Heart left ventricle (tissue), 16 donors: ENCODE measurements at regions not wholly inside any gene's neighbourhood (a gene's known extent, or its start where the extent isn't known, plus 50 kb on each side); places are given as distances from the start of the nearest gene placed in this dataset.
A peak's percentile ranks its signal among the peaks of the same experiment; 100 is the strongest.

Experiments used
- ATAC-seq, 4 donors: fragments of 200-7000 bp; cut with Tn5 transposase; one replicate each; pipeline ENCODE4 v1.9.1; 2020 to 2022; ENCODE audit warnings: moderate library complexity in 4 of 4, mild to moderate bottlenecking in 3 of 4, moderate number of reproducible peaks in 1 of 4
- DNase-seq, 5 donors: peaks; one replicate each; pipeline ENCODE4 v3.0.0-alpha.2; 2020
- H3K27ac ChIP-seq, 12 donors: fragments of 200-600 bp; sonication (generic) in 4 of 12; one replicate each; pipeline versions ENCODE4 v1.5.0 to v1.8.0; 2016 to 2022; ENCODE audit warnings: mild to moderate bottlenecking in 2 of 12
- H3K27me3 ChIP-seq, 9 donors: fragments of 200-600 bp; sonication (generic) in 2 of 9; one replicate each; pipeline versions ENCODE4 v1.5.1 to v1.8.0; 2016 to 2022; ENCODE audit warnings: mild to moderate bottlenecking in 3 of 9
- H3K36me3 ChIP-seq, 9 donors: fragments of 200-600 bp; sonication (generic) in 2 of 9; one replicate each; pipeline versions ENCODE4 v1.5.0 to v1.8.0; 2018 to 2022; ENCODE audit warnings: mild to moderate bottlenecking in 2 of 9
- H3K4me1 ChIP-seq, 12 donors: fragments of 200-600 bp; sonication (generic) in 4 of 12; one replicate each; pipeline versions ENCODE4 v1.5.0 to v1.8.0; 2016 to 2022; ENCODE audit warnings: mild to moderate bottlenecking in 3 of 12
- H3K4me3 ChIP-seq, 12 donors: fragments of 200-600 bp; sonication (generic) in 4 of 12; one replicate each; pipeline versions ENCODE4 v1.5.0 to v1.8.0; 2017 to 2022; ENCODE audit warnings: mild to moderate bottlenecking in 9 of 12, moderate library complexity in 4 of 12
- H3K9me3 ChIP-seq, 12 donors: fragments of 200-600 bp; sonication (generic) in 4 of 12; one replicate each; pipeline versions ENCODE4 v1.5.0 to v1.8.0; 2016 to 2022; ENCODE audit warnings: mild to moderate bottlenecking in 1 of 12
- CTCF ChIP-seq, 12 donors: fragments of 200-600 bp; sonication (generic) in 4 of 12; IDR thresholded peaks; one replicate each; pipeline versions ENCODE4 v1.5.0 to v1.8.0; 2018 to 2022; ENCODE audit warnings: antibody characterized with exemption in 12 of 12, mild to moderate bottlenecking in 5 of 12
- POLR2A ChIP-seq, 2 donors: fragments of 450-650 bp; IDR thresholded peaks; one replicate each; pipeline ENCODE4 v1.6.1; 2017; ENCODE audit warnings: antibody characterized with exemption in 2 of 2, mild to moderate bottlenecking in 2 of 2, moderate library complexity in 2 of 2
- WGBS, 4 donors: extraction: QIAGEN DNeasy Blood & Tissue Kit in 2 of 4; methylation state at CpG; one replicate each; pipeline versions ENCODE4 v1.1.5 to v1.1.7; 2013 to 2018; 5-methylcytosine and 5-hydroxymethylcytosine counted together
- intact Hi-C, 10 donors: fragments of 100-400 bp; cut with DNase I; formaldehyde crosslinking; loops; one replicate each; pipeline versions ENCODE4 v1.11.1 to v1.14.2; 2022
- donor health status: ischemic (EF 13 %, LVEDD 7.1; RV severe dilation, severe dysfunction).
- donor health status: healthy with polysubstance abuse.
- donor health status: DM: no; HTN: yes; CAD: no.
- donor health status: DM: no; HTN: no; CAD: no.
- donor health status: ischemic (EF 25% LVEDD 6.9; RV normal size, moderate dysfunction).
- donor health status: ischemic (EF 25% LVEDD 5.7; RV mildly dilated, moderate dysfunction).
- donor health status: healthy.
- donor health status: DM: yes; HTN: yes; CAD: no.
- donor health status: ischemic (EF 35%, LVEDD 5.7; RV mildly dilated, moderate dysfunction).
- donor health status: nonischemic (EF 11% LVEDD 7.7; RV severe dilation, severe dysfunction).
- donor health status: DM: yes; HTN: yes; CAD: no.
- donor health status: PGD.
- donor health status: ischemic (EF 29% LVEDD 5.4; RV normal size, mild dysfunction).
- donor health status: nonischemic (EF 23%, LVEDD 6.1; RV moderate dilation, normal function).

GRCh38 chr2:217077831-217078407 is 218.1 kb upstream of the TNP1 start:
- no peaks in the 10 kb centered on the region for H3K9me3 ChIP-seq
- ATAC-seq, result no peak
- H3K36me3 ChIP-seq, result no peaks in the 10 kb centered on the region
- H3K4me1 ChIP-seq, result peaks cover 0 to 32% (median 19%) of the 10 kb centered on the region in 12 donors
- H3K27me3 ChIP-seq, result no peaks in the 10 kb centered on the region
- intact Hi-C loops, result loop anchor here in 1 of 10 donors (10.0 kb wide), 1 partner anchor 197 kb away; no protein-coding TSS in a partner anchor
- TF ChIP-seq POLR2A (IDR thresholded peaks at IDR 0.05) (no peak), CTCF (IDR thresholded peaks at IDR 0.05) (no peak)
- H3K27ac ChIP-seq, result peak overlapping the region in 1 of 12 donors; percentile 6
- no peak for DNase-seq
- 94 to 100% (median 98%) methylated on average over 1 of the region's 1 CpG for WGBS, 4 donors
- H3K4me3 ChIP-seq, result no peak overlapping the region

DNA sequence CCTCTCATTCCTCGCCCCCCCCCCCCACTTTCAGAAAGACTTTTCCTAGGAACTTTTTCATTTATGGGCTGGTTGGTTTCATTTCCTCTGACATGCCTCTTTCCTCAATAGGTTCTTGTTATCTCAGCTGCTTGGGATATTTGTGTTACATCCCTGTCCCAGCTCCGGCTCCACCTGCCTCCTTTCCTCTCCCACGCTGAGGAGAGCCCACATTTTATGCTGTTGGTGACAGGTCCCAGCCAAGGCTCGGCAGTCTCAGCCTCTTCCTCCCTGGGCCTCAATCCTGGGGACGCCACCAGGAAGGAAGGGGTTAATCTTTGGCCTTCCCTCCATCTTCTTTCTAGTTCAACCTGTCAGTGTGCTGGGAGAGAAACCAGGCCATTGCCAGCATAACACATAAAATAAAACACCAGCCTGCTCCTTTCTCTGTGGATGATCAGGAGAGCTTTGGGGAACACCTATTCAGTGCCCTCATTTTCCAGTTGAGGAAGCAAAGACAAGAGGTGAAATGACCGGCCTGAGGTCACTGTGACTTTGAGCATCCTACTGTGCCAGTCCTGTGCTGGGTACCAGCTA is 216.9 kb upstream of the TNP1 start:
- Histone ChIP-seq H3K9me3 (no peaks in the 10 kb centered on the region), H3K27me3 (no peaks in the 10 kb centered on the region), H3K4me3 (no peak overlapping the region), H3K27ac (peak overlapping the region in 3 of 12 donors; percentile 6 to 46 (median 34)), H3K36me3 (no peaks in the 10 kb centered on the region), H3K4me1 (peaks cover 0 to 32% (median 19%) of the 10 kb centered on the region in 12 donors)
- no peak for DNase-seq
- intact Hi-C loops, result loop anchor here in 1 of 10 donors (10.0 kb wide), 1 partner anchor 198 kb away; no protein-coding TSS in a partner anchor
- 71 to 84% (median 82%) methylated on average over 6 of the region's 6 CpGs for WGBS, 4 donors
- TF ChIP-seq CTCF (IDR thresholded peaks at IDR 0.05) (no peak), POLR2A (IDR thresholded peaks at IDR 0.05) (no peak)
- no peak for ATAC-seq

- intact Hi-C loops, result loop anchor here in 1 of 10 donors (10.0 kb wide), 1 partner anchor 199 kb away; no protein-coding TSS in a partner anchor
- no peaks in the 10 kb centered on the region for H3K9me3 ChIP-seq
- ATAC-seq (no peak), DNase-seq (no peak)
- 74 to 84% (median 81%) methylated on average over 3 of the region's 3 CpGs for WGBS, 4 donors
- H3K36me3 ChIP-seq, result no peaks in the 10 kb centered on the region
- no peak overlapping the region for H3K4me3 ChIP-seq
- H3K27me3 ChIP-seq, result no peaks in the 10 kb centered on the region
- H3K4me1 ChIP-seq, result peaks cover 0 to 32% (median 19%) of the 10 kb centered on the region in 12 donors
- H3K27ac ChIP-seq, result peak overlapping the region in 6 of 12 donors; percentile 62 to 87 (median 74)
- TF ChIP-seq CTCF (IDR thresholded peaks at IDR 0.05) (no peak), POLR2A (IDR thresholded peaks at IDR 0.05) (no peak)
These were observed 216.2 kb upstream of the TNP1 start for GRCh38 chr2:217076058-217076435.

GRCh38 chr2:217075268-217076057 is 215.6 kb upstream of the TNP1 start:
- DNase-seq, result peak; percentile 52 to 80 (median 72)
- TF ChIP-seq CTCF (IDR thresholded peaks at IDR 0.05) (no peak), POLR2A (IDR thresholded peaks at IDR 0.05) (no peak)
- Histone ChIP-seq H3K36me3 (no peaks in the 10 kb centered on the region), H3K4me3 (no peak overlapping the region), H3K27me3 (no peaks in the 10 kb centered on the region), H3K9me3 (no peaks in the 10 kb centered on the region), H3K4me1 (peaks cover 0 to 32% (median 19%) of the 10 kb centered on the region in 12 donors), H3K27ac (peak overlapping the region; percentile 6 to 87 (median 66))
- ATAC-seq, result peak; percentile 63 to 96 (median 92)
- intact Hi-C loops, result loop anchor here in 1 of 10 donors (10.0 kb wide), 1 partner anchor 199 kb away; no protein-coding TSS in a partner anchor
- 32 to 52% (median 39%) methylated on average over 12 of the region's 12 CpGs for WGBS, 4 donors
